NB4 (cell line): ENCODE measurements at regions not wholly inside any gene's neighbourhood (a gene's known extent, or its start where the extent isn't known, plus 50 kb on each side); places are given as distances from the start of the nearest gene placed in this dataset.

Source experiments
- POLR2A ChIP-seq: IDR thresholded peaks from 2 replicates; pipeline ENCODE4 v1.6.1; 2011; ENCODE audit warnings: mild to moderate bottlenecking; ENCODE audit not compliant: insufficient read length; ENCODE audit errors: extremely low read depth
- TF ChIP-seq, protein P1 (sequence below): IDR thresholded peaks from one replicate; pipeline ENCODE4 v1.5.1; 2012; ENCODE audit warnings: low read depth, low read length

DNA sequence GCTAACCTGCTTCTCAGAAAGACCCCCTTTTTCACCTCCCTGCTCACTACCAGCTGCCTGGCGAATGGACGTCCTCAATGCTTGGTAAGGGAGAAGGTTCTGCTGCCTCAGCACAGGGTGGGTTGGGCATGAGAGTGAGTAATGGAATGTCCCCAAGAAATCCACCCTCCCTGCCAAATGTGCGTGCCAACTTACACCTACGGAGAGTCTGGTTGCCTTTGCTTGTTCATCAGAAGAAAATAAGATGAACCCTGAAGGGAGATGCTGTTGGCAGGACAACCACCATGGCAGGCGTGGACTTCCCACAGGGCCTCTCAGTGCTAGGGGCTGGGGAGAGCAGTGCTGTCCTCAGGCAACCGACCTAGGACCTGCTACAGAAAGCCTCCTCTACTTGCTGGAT is 106.0 kb downstream of the XCL2 start:
- TF ChIP-seq, protein P1, sequence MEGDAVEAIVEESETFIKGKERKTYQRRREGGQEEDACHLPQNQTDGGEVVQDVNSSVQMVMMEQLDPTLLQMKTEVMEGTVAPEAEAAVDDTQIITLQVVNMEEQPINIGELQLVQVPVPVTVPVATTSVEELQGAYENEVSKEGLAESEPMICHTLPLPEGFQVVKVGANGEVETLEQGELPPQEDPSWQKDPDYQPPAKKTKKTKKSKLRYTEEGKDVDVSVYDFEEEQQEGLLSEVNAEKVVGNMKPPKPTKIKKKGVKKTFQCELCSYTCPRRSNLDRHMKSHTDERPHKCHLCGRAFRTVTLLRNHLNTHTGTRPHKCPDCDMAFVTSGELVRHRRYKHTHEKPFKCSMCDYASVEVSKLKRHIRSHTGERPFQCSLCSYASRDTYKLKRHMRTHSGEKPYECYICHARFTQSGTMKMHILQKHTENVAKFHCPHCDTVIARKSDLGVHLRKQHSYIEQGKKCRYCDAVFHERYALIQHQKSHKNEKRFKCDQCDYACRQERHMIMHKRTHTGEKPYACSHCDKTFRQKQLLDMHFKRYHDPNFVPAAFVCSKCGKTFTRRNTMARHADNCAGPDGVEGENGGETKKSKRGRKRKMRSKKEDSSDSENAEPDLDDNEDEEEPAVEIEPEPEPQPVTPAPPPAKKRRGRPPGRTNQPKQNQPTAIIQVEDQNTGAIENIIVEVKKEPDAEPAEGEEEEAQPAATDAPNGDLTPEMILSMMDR: no peak
- TF ChIP-seq POLR2A: no peak
